Activated T-cell treated with anti-CD3 and anti-CD28 coated beads, Interleukin-2, amount 50 U/mL, for 1 hour (primary cell): ENCODE measurements at regions not wholly inside any gene's neighbourhood (a gene's known extent, or its start where the extent isn't known, plus 50 kb on each side); places are given as distances from the start of the nearest gene placed in this dataset.
A peak's percentile ranks its signal among the peaks of the same experiment; 100 is the strongest.

ENCODE experiments used
- DNase-seq: peaks from one replicate; pipeline ENCODE4 v3.0.0-alpha.2; 2020

DNA sequence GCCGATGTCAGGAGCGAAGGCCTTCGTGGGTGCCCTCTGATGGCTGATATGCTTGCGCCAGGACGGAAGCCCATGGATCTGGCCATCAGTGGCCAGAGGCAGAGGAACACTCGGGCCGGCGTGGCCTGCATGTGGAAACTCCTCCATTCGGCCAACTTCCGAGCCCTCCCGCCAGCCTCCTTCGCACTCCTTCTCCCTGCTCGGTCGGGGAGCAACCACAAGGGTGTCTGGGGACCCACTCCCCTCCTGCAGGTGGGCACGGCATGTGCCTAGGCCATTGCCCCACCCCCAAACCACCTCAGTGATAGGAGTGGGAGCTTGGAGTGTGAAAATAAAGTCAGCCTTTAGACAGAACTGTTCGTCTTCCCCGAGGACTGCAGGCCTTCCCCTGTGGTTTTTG is 231.3 kb downstream of the BCL11B start:
- DNase-seq, result no peak

DNA sequence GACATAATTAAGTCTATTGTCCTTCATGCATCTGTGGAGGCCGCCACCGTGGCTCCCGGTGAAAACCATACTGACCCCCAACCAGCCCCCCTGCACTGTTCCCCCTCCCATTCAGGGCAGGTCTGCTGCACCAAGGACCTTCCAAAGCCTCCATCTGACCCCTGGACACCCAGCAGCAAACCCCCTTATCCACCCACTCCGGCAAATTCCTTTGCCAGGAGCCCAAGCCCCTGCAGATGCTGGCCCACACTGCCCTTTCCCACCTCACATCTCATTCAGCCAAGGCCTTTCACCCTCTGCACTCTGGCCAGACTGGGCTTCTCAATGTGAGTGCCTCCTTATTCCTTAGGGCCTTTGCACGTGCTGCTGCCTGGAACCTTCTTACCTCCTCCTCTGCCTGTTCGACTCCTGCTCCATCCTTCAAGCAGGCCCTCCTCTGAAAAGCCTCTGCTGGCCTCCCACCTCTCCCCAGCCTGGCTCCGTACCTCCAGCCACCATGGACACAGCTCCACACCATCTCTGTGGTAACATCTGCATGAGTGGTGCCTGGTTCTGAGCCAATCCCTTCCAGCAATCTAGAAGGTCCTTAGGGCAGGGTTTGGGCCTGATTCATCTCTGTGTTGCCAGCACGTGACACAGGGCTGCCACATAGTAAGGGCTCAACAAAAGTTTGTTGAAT is 230.7 kb downstream of the BCL11B start:
- no peak for DNase-seq

DNA sequence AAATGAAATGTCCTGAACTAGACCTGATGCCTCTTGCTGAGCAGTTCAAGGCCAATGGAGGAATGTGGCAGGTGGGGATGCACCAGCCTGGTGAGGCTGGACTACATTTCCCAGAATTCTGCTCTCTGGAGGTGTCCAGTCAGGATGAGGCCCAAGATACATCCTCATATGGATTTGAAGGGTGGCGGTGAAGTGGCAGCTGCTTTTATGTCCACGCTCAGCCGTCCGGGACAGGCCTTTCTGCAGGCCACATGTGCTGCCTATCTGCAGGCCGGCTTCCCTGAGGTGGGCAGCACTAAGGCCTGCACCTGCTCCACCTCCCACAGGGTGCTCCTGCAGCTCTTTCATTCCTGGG is 230.2 kb downstream of the BCL11B start:
- no peak for DNase-seq

GRCh38 chr14:99042381-99043266 is 229.4 kb downstream of the BCL11B start:
- DNase-seq, result no peak

DNA sequence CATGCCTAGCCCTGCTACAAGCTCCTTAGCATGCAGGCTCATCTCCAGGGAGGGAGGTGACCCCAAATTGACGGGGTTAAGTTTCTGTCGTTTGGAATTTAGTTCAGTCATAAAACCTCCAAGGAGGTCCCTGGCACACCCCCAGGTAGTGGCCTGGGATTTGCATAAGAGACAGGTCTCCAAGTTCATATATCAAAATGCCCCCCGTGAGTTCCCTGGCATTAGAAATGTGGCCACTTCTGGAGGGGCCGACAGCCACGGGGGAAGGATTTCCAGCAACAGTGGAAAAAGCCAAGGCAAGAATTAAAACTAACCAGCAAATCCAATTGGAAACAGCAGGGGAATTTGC is 228.8 kb downstream of the BCL11B start:
- DNase-seq, result no peak

- DNase-seq, result no peak
These were observed 228.2 kb downstream of the BCL11B start for GRCh38 chr14:99043756-99044155.

GRCh38 chr14:99047441-99048031 is 224.5 kb downstream of the BCL11B start:
- no peak for DNase-seq

- no peak for DNase-seq
These were observed 221.7 kb downstream of the BCL11B start for GRCh38 chr14:99050309-99050708.

- DNase-seq, result no peak
These were observed 219.5 kb downstream of the BCL11B start for GRCh38 chr14:99052467-99052866.

- no peak for DNase-seq
These were observed 217.0 kb downstream of the BCL11B start for GRCh38 chr14:99055019-99055418.

GRCh38 chr14:99055816-99056215 is 216.2 kb downstream of the BCL11B start:
- DNase-seq, result peak; percentile 38

DNA sequence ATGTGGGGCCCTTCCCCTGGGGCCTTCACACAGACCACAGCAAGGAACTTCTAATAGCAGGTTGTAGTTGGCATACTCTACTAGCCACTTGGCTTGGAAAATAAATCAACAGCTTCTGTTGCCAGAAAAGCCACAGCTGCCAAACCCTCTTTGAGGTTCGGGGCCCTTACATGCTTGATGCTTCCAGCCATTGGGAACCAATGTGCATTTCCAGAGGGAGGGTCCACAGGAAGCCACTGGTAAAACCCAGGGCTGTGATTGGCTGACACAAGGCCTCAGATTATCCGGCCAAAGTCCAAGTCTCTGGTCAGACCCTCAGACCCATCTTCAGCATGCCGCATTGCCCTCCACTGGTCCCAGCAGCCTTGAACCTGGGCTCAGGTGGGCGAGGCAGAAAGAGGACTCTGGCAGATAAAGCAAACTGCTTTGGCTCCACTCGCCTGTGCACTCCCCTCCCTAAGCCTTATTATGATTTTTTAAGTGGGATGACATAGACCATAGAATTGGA is 214.4 kb downstream of the BCL11B start:
- no peak for DNase-seq

- no peak for DNase-seq
These were observed 213.5 kb downstream of the BCL11B start for GRCh38 chr14:99058542-99058941.

DNA sequence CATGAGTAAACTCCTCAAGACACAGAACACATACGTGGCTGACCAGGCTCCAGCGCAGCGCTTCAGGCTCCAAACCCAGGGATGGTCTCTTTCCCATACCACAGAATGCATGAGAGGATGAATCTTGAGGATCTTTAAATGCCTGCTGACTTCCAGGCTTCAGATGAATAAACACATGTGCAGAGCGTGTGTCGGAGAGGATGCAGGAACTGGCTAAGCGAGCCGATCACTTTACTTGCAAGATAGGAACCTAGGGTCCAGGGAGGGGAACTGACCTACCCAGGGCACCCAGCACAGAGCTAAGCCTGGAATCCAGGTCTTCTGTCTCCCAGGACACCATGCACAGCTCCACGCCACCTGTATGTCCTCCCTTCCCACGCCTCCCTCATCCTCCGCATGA is 209.8 kb downstream of the BCL11B start:
- DNase-seq, result no peak

DNA sequence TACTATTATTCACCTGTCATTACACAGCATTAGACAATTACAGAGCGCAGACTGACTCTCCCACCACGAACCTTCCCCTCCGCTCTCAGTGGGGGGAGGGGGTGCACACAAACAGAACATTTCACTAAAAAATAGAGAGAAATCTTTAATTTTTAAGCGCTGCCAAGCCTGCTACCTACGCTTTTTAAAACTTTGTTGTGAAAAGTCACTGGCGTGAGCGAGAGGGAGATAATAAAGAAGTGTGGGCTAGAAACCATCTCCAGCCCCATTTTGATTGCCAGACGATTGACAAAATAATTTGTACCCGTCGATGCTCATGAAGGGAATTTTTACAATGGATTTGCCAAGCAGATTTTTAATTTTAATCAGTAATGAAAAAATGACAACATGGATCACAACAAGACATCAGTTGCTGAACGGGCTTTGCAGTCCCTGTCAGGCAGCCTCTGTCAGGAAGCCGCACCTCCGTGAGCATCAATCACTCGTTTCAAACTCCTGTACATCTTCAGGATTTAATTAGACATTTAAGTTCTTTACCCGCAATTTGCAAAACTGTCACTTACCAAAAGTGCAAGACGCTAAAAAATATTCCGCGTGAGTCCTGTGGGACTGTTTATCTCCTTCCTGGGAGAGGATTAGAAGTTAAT is 209.1 kb downstream of the BCL11B start:
- DNase-seq, result no peak

- no peak for DNase-seq
These were observed 208.3 kb downstream of the BCL11B start for GRCh38 chr14:99063620-99064225.

DNA sequence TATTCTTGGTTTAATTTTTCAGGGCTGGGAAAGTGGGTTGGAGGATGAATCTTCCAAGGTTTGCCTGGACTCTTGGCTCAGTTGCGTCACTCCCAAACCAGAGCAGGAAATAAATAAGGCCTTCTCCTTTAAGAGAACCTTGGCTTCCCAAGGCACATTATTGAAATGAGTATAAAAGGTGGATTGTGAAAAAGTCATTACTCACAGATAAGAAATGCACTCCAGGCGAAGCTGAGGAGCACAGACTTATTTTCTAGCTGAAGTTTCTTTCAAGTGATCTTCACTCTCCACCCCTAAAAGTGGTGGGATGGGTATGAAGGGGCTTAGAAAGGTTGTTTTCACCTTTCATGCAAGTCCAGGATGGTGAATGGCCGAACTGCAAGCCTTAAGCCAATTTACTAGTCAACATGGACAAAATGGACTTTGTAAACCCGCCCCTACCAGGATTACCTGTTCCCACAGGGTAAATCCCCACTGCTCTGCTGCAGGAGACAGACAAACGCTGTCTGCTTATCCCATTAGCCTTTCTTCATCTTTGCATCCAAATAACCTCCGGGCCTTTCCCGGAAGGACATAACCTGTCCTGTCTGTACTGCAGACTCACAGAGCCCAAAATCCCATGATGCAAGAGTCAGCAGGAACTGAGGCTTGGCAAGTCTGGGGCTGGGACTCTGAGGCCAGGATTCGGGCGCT is 207.6 kb downstream of the BCL11B start:
- DNase-seq, result no peak

- no peak for DNase-seq
These were observed 206.4 kb downstream of the BCL11B start for GRCh38 chr14:99065551-99065950.

DNA sequence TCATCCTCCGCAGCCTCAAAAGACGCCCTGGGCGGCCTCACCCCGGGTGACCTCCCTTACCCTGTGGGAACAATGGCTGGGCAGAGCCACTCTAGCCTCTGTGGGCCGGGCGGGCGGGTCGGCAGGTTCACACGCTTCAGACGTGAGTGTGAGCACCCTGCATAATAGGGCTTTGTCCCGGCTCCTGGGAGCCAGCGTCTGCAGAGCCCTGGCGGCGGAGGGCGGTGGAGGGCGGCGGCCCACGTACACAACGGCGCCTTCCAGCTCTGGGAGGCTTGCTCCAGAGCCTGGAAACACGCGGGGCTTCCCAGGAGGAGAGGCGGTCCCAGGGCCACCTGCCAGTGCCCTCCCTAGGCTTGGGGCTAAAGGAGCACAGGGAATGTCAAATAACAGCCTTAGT is 205.6 kb downstream of the BCL11B start:
- DNase-seq, result no peak

GRCh38 chr14:99067141-99067920 is 204.7 kb downstream of the BCL11B start:
- no peak for DNase-seq

DNA sequence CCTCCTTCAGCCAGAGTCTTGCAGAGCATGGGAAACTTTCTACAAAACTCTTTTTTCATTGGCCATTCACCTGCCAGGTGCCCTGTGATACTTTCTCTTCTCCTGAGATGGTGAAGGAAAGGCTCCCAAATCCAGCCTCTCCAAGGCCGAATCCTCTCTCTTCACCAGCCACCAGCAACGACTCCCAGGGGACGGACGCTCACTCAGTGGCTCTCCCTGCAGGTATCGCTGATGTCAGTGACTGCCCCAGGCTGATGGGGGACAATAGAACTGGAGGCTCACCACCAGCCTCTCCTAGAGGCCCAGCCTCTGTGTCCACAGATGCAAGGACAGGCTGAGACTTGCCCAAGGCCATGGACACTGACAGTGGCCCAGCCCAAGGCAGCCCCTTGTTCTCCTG is 204.1 kb downstream of the BCL11B start:
- DNase-seq, result no peak

DNA sequence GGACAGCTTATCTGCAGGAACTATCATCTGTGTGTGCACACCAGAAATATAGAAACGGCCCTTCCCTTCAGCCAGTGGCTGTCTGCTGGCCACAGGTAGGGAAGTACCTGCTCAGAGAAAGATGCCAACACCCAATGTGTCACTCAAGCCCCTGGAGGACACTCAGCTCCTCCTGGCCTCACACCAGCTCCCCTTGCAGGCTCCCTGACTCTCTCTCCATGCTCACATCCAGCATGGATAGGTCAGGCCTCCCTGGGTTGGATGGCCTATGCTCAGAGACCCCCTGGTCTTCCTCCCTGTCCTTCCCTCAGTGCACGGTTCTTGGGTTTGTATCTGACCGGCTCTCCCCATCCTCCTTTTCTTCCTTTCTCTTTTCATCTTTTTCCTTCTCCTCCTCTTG is 202.1 kb downstream of the BCL11B start:
- DNase-seq, result no peak
